Colonic mucosa (tissue), 4 donors: ENCODE measurements at regions not wholly inside any gene's neighbourhood (a gene's known extent, or its start where the extent isn't known, plus 50 kb on each side); places are given as distances from the start of the nearest gene placed in this dataset.

Source experiments
- DNase-seq: peaks from one replicate; pipeline ENCODE4 v3.0.0-alpha.2; 2020
- H3K27ac ChIP-seq: fragments of 200-600 bp; one replicate; pipeline ENCODE4 v1.8.0; 2021
- H3K27me3 ChIP-seq: fragments of 200-600 bp; one replicate; pipeline ENCODE4 v1.8.0; 2021
- H3K36me3 ChIP-seq: fragments of 200-600 bp; one replicate; pipeline ENCODE4 v1.8.0; 2021
- H3K4me1 ChIP-seq: fragments of 200-600 bp; one replicate; pipeline ENCODE4 v1.8.0; 2021; ENCODE audit warnings: mild to moderate bottlenecking
- H3K4me3 ChIP-seq: fragments of 200-600 bp; one replicate; pipeline ENCODE4 v1.8.0; 2021
- H3K9ac ChIP-seq, 2 donors: one replicate each; pipeline ENCODE4 v1.7.0; 2013; ENCODE audit warnings: control low read depth in 2 of 2, low read depth in 2 of 2, low read length in 2 of 2
- H3K9me3 ChIP-seq: fragments of 200-600 bp; one replicate; pipeline ENCODE4 v1.8.0; 2021
- CTCF ChIP-seq: fragments of 200-600 bp; IDR thresholded peaks from one replicate; pipeline ENCODE4 v1.8.0; 2022; ENCODE audit warnings: antibody characterized with exemption, mild to moderate bottlenecking
- intact Hi-C: fragments of 100-400 bp; cut with DNase I; formaldehyde crosslinking; loops from one replicate; pipeline ENCODE4 v1.14.1; 2022
- donor health status: healthy.
- donor health status: DM: no; HTN: no; CAD: no.
- donor health status: DM: no; HTN: no; CAD: no.

GRCh38 chr22:47450876-47451475 lies 688.5 kb downstream of the TBC1D22A start:
- H3K9me3 ChIP-seq: no peaks in the 10 kb centered on the region
- no peaks in the 10 kb centered on the region for H3K36me3 ChIP-seq
- H3K27ac ChIP-seq: no peak overlapping the region
- H3K9ac ChIP-seq: no peak overlapping the region
- no peak for DNase-seq
- no peaks in the 10 kb centered on the region for H3K4me1 ChIP-seq
- no peak overlapping the region for H3K4me3 ChIP-seq
- TF ChIP-seq CTCF: no peak
- no peaks in the 10 kb centered on the region for H3K27me3 ChIP-seq
- intact Hi-C loops: no loop called here

GRCh38 chr22:47449508-47450270 lies 687.2 kb downstream of the TBC1D22A start:
- intact Hi-C loops: no loop called here
- no peak for DNase-seq
- Histone ChIP-seq H3K4me1 (no peaks in the 10 kb centered on the region), H3K27me3 (no peaks in the 10 kb centered on the region), H3K9ac (no peak overlapping the region), H3K9me3 (no peaks in the 10 kb centered on the region), H3K27ac (no peak overlapping the region), H3K4me3 (no peak overlapping the region), H3K36me3 (no peaks in the 10 kb centered on the region)
- TF ChIP-seq CTCF: no peak

GRCh38 chr22:47448231-47449223 lies 686.1 kb downstream of the TBC1D22A start:
- Histone ChIP-seq H3K4me3 (no peak overlapping the region), H3K36me3 (no peaks in the 10 kb centered on the region), H3K9ac (no peak overlapping the region), H3K9me3 (no peaks in the 10 kb centered on the region), H3K4me1 (no peaks in the 10 kb centered on the region), H3K27me3 (no peaks in the 10 kb centered on the region), H3K27ac (no peak overlapping the region)
- intact Hi-C loops: no loop called here
- DNase-seq: peak; percentile 7
- no peak for TF ChIP-seq CTCF

- no peaks in the 10 kb centered on the region for H3K27me3 ChIP-seq
- no peak overlapping the region for H3K4me3 ChIP-seq
- no peaks in the 10 kb centered on the region for H3K36me3 ChIP-seq
- peak; percentile 12 for DNase-seq
- intact Hi-C loops: no loop called here
- no peak overlapping the region for H3K27ac ChIP-seq
- no peak overlapping the region for H3K9ac ChIP-seq
- no peaks in the 10 kb centered on the region for H3K9me3 ChIP-seq
- no peak for TF ChIP-seq CTCF
- no peaks in the 10 kb centered on the region for H3K4me1 ChIP-seq
Observed at GRCh38 chr22:47446821-47447810, 684.7 kb downstream of the TBC1D22A start.
